Activated CD4-positive, CD25-positive, alpha-beta regulatory T cell (primary cell): ENCODE measurements at regions not wholly inside any gene's neighbourhood (a gene's known extent, or its start where the extent isn't known, plus 50 kb on each side); places are given as distances from the start of the nearest gene placed in this dataset.

ENCODE experiments used
- DNase-seq, 4 experiments: peaks; one replicate each; lab custom pipeline; 2025; lab: John Stamatoyannopoulos, UW

DNA sequence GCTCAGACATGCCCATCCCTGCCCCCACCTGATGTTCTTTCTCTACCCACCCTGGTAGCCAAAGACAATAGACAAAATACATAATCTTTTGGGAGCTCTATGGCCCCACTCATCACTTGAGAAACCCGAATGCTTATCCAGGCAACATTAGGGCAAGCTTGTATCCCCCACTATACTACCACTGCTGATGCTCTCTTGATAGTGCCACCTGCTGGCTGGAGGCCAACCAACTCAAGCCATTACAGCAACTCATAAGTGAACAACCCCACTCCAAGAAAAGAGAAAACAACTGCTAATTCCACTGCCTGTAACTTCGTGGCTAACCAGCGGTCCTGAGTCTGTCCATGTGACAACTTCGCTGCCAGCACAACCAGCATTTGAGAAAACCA is 342.5 kb upstream of the TGFBR2 start:
- no peak for DNase-seq

- no peak for DNase-seq
These were observed 339.9 kb upstream of the TGFBR2 start for GRCh38 chr3:30266524-30266923.

GRCh38 chr3:30268288-30268687 is 338.1 kb upstream of the TGFBR2 start:
- no peak for DNase-seq

DNA sequence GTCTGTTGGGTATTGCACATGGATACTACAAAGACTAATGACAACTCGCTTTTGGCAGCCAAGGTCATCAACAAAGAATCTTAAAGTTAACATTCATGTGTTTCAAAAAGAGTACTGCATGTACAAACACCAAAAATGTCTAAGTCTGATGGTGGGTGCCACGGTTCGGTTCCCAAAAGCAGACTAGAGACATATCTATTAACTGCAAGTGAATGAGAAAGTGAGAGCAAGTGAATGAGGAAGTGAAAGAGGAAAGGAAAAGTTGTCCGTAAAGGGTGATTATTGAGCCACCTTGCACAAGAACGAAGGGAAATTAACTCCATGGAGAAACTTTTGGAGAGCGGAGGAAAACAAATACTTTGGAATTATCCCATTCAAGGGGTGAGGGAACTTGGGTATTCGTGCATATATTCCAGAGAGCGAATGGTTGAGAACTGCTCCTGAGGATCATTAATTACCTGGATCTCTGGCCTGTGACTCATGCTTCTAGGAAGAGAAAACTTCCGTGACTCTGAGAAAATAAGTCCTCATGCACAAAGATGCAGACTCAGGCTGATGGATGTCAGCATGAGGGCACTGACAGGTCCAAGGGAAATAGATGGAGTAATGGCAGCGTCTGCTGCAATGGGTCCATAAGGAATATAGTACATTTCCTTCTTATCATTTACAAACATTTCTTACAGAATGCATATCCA is 336.5 kb upstream of the TGFBR2 start:
- DNase-seq = no peak

- DNase-seq = no peak
These were observed 334.6 kb upstream of the TGFBR2 start for GRCh38 chr3:30271781-30272180.

DNA sequence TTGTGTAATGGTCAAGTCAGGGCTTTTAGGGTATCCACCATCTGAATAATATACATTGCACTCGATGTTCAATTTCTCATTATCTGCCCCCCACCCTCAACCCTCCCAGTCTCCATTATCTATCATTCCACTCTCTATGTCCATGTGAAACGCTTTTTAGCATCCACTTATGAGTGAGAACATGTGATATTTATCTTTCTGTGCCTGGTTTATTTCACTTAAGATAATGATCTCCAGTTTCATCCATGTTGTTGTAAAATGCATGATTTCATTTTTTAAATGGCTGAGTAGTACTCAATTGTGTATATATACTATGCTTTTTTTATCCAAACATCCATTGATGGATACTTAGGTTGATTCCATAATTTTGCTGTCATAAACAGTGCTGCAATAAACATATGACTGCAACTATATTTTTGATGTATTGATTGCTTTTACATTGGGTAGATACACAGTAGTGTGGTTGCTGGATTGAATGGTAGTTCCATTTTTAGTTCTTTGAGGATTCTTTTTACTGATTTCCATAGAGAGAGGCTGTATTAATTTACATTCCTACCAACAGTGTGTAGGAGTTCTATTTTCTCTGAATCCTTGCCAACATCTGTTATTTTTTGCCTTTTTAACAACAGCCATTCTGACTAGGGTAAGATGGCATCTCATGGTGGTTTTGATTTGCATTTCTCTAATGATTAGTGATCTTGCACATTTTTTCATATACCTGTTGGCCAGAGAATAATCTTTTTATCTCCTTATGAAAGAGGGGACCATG is 332.9 kb upstream of the TGFBR2 start:
- no peak for DNase-seq

DNA sequence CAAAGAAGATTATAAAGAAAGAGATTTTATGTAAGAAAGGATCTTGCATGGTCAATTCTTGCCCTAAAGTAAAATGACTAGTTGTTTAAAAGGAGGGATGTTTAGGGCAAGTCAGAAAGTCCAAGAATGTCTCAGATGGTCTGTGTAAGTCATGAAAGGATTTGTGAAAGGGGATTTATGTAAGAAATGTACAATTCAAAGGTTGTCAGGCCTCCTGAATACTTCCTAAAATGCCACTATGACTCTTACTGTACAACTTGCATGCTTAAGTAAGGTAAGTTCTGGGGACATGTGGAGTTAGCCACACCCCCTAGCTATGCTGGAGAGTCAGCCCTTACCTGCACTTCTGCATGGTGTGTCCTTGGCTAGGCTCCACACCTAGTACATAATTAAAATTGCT is 328.9 kb upstream of the TGFBR2 start:
- DNase-seq = no peak

GRCh38 chr3:30281526-30281925 is 324.9 kb upstream of the TGFBR2 start:
- DNase-seq = no peak

DNA sequence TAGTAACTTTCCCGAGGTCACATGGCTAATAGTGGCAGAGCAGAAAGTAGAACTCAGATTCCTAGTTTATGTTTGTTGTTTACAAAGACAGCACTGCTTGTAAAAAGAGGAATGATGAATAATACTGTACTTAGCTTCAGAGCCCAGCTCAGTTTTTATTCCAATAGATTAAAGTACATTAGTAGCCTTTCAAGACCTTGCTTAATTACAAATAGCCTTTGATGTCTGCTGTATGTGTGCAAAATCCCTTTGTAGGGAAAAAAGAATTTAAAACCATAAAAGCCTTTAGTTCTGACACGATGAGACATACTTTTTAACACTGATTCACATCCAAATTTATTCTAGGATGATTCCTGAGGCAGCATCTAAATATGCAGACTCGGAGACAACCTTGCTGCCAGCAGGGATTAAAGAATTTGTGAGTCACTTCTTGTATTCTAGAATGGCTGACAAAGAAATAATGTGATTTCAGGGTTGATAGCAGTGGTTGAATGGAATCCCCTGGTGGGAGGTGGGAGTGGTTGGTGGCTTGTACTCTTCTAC is 324.2 kb upstream of the TGFBR2 start:
- DNase-seq = no peak

- DNase-seq = no peak
These were observed 321.0 kb upstream of the TGFBR2 start for GRCh38 chr3:30285188-30286006.

- no peak for DNase-seq
These were observed 320.3 kb upstream of the TGFBR2 start for GRCh38 chr3:30286007-30286669.

DNA sequence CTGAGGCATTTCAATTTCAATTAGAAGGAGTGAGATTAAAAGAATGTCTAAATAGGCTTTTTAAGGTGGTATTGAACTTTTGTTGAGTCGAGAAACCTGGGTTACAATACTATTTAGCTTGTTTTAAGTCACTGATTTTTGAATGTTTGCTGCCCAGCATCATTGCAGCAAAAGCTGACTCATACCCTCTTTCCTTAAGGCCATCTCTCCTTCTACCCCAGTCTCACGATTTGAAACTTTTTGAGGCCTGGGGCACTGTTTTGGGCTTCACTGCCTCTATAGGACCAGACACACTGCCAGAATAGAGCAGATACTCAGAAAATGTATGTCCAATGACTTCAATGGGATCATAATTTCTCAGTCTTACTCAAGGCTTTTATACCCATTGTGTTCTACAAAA is 319.6 kb upstream of the TGFBR2 start:
- no peak for DNase-seq

- DNase-seq = no peak
These were observed 317.6 kb upstream of the TGFBR2 start for GRCh38 chr3:30288830-30289229.

GRCh38 chr3:30289324-30289723 is 317.1 kb upstream of the TGFBR2 start:
- DNase-seq = no peak

DNA sequence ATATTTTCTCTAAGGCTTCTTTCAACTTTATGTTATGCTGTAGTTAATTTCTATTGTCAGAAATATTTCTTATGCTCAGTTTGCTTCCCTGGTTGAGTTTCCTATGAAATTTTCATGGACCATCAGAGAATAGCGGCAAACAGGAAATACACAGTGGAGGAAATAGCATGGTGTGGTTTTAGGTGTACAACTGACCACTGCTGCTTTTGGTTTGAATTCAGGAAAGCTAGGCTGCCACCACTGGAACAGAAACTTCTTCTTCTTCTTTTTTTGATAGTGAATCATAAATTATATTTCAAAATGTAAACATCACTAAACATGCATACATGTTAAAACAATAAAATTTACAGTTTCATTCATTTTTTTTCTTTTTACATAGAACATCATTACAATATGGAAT is 316.6 kb upstream of the TGFBR2 start:
- no peak for DNase-seq

DNA sequence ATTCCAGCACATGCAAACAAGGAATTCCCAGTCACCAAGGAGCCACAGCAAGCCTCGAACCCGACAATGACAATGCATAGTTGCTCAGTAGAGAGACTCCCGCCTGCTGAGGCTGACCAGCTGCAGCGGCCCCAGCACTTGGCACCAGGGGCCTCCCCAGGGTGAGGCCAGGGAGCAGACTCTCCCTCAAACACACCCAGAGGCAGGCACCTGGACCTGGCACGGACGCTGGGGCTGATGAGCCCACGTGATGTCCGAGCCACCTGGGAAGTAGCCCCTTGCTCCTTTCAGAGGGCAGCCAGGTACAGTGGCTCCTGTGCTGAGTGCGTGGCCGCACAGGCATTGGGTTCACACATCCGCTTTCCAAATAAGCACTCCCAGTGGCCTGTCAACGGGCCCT is 315.9 kb upstream of the TGFBR2 start:
- no peak for DNase-seq

GRCh38 chr3:30292192-30292893 is 314.1 kb upstream of the TGFBR2 start:
- DNase-seq = no peak

DNA sequence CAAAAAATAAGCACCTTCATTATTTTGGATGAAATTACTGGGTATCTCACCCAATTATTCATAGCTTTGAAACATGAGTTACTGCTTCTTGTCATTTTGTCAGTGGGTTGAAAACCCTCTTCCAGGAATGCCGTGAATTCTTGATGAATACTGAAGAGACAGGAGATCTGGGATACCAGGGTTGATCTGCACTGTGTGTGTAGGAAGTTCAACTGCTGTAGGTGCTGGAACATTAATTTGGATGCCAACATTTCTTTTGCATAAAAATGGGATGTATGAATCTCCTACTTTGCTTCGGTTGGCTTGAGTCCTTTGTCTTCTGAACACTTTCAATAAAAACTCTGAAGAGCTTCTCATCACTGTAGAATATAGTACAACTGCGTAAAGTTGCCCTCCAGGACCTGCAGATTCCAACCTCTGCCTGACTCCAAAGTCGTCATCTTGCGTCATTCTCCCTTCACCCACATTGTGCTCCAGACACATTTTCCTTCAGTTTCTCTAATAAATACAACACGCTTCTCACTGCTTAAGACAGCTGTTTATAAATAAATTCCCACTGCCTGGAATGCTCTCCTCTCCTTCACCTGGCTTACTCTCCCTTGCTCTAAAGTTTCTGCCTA is 312.7 kb upstream of the TGFBR2 start:
- no peak for DNase-seq

- no peak for DNase-seq
These were observed 312.1 kb upstream of the TGFBR2 start for GRCh38 chr3:30294241-30294667.

- DNase-seq = no peak
These were observed 309.3 kb upstream of the TGFBR2 start for GRCh38 chr3:30297112-30297511.
